ENCODE measurements at regions not wholly inside any gene's neighbourhood (a gene's known extent, or its start where the extent isn't known, plus 50 kb on each side); places are given as distances from the start of the nearest gene placed in this dataset.

DNA sequence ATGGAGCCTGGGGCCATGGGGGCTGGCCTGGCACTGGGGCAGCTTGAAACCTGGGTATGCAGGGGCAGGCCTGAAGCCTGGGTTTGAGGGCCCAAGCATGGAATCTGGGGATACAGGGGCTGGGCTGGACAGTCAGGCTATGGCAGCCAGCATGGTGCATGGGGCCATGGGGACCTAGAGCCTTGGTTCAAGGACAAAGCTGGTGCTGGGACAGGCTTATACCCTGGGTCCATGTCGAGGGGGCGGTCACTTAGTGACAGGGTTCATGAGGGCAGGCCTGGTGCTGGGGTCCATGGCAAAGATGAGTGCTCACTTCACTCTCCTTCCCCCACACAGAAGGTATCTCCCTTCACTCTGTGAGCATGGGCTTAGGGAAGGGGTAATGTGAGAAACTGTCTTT lies 116.2 kb downstream of the BBS10 start:
- no peak overlapping the region for H3K9ac ChIP-seq (ENCODE audit: low read length)
- H3K4me3 ChIP-seq (ENCODE audit: low read length), result no peak overlapping the region
- no peaks in the 10 kb centered on the region for H3K36me3 ChIP-seq (ENCODE audit: insufficient read depth, low read length)
- H3K9me2 ChIP-seq (ENCODE audit: insufficient read depth, low read length), result no peaks in the 10 kb centered on the region
- H4K20me1 ChIP-seq (ENCODE audit: insufficient read depth), result no peaks in the 10 kb centered on the region
- TF ChIP-seq TAF1 (IDR thresholded peaks at IDR 0.05; ENCODE audit: low read depth) (no peak), EP300 (conservative IDR thresholded peaks at IDR 0.05; ENCODE audit: poor library complexity, severe bottlenecking) (no peak), SMC3 (conservative IDR thresholded peaks at IDR 0.05; ENCODE audit: poor library complexity) (no peak), EZH2 (IDR thresholded peaks at IDR 0.05; ENCODE audit: borderline replicate concordance, insufficient read depth, low read length, poor library complexity, severe bottlenecking) (no peak)
- TF ChIP-seq, protein P1, sequence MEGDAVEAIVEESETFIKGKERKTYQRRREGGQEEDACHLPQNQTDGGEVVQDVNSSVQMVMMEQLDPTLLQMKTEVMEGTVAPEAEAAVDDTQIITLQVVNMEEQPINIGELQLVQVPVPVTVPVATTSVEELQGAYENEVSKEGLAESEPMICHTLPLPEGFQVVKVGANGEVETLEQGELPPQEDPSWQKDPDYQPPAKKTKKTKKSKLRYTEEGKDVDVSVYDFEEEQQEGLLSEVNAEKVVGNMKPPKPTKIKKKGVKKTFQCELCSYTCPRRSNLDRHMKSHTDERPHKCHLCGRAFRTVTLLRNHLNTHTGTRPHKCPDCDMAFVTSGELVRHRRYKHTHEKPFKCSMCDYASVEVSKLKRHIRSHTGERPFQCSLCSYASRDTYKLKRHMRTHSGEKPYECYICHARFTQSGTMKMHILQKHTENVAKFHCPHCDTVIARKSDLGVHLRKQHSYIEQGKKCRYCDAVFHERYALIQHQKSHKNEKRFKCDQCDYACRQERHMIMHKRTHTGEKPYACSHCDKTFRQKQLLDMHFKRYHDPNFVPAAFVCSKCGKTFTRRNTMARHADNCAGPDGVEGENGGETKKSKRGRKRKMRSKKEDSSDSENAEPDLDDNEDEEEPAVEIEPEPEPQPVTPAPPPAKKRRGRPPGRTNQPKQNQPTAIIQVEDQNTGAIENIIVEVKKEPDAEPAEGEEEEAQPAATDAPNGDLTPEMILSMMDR (IDR thresholded peaks at IDR 0.05; ENCODE audit: poor library complexity, severe bottlenecking), result no peak
- H3K27me3 ChIP-seq (ENCODE audit: insufficient read depth, low read depth, low read length), result no peaks in the 10 kb centered on the region
- no peak overlapping the region for H2AFZ ChIP-seq (ENCODE audit: low read depth, low read length)
- no peaks in the 10 kb centered on the region for H3K79me2 ChIP-seq (replicated peaks; ENCODE audit: insufficient read depth, low read length)
- H3F3A ChIP-seq (ENCODE audit: insufficient read depth, low read length, poor library complexity, severe bottlenecking), result no peaks in the 10 kb centered on the region
- no peak overlapping the region for H3K27ac ChIP-seq (ENCODE audit: low read length)
- no peak overlapping the region for H3K4me2 ChIP-seq (ENCODE audit: low read length)
- no peaks in the 10 kb centered on the region for H3K9me3 ChIP-seq (ENCODE audit: low read length)

DNA sequence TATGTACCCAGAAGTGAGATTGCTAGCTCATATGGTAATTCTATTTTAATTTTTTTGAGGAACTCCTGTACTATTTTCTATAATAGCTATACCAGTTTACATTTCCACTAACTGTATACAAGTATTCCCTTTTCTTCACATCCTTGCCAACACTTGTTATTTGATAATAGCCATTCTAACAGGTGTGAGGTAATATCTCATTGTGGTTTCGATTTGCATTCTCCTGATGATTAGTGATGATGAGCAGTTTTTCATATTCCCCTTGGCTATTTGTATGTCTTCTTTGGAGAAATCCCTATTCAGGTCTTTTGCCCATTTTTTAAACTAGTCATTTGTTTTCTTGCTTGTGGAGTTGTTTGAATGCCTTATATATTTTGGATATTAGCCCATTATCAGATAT lies 121.3 kb downstream of the BBS10 start:
- Histone ChIP-seq H3K9me2 (ENCODE audit: insufficient read depth, low read length) (no peaks in the 10 kb centered on the region), H3K36me3 (ENCODE audit: insufficient read depth, low read length) (no peaks in the 10 kb centered on the region), H3K9me3 (ENCODE audit: low read length) (no peaks in the 10 kb centered on the region), H3K4me3 (ENCODE audit: low read length) (no peak overlapping the region), H3K27ac (ENCODE audit: low read length) (no peak overlapping the region), H3K4me2 (ENCODE audit: low read length) (no peak overlapping the region), H4K20me1 (ENCODE audit: insufficient read depth) (no peaks in the 10 kb centered on the region), H3K79me2 (replicated peaks; ENCODE audit: insufficient read depth, low read length) (no peaks in the 10 kb centered on the region), H3K9ac (ENCODE audit: low read length) (no peak overlapping the region), H3K27me3 (ENCODE audit: insufficient read depth, low read depth, low read length) (no peaks in the 10 kb centered on the region), H2AFZ (ENCODE audit: low read depth, low read length) (no peak overlapping the region), H3F3A (ENCODE audit: insufficient read depth, low read length, poor library complexity, severe bottlenecking) (no peaks in the 10 kb centered on the region)
- TF ChIP-seq RAD21 (conservative IDR thresholded peaks at IDR 0.05) (no peak), TAF1 (IDR thresholded peaks at IDR 0.05; ENCODE audit: low read depth) (no peak), MXI1 (conservative IDR thresholded peaks at IDR 0.05; ENCODE audit: poor library complexity, severe bottlenecking) (no peak)
- TF ChIP-seq, protein P2, sequence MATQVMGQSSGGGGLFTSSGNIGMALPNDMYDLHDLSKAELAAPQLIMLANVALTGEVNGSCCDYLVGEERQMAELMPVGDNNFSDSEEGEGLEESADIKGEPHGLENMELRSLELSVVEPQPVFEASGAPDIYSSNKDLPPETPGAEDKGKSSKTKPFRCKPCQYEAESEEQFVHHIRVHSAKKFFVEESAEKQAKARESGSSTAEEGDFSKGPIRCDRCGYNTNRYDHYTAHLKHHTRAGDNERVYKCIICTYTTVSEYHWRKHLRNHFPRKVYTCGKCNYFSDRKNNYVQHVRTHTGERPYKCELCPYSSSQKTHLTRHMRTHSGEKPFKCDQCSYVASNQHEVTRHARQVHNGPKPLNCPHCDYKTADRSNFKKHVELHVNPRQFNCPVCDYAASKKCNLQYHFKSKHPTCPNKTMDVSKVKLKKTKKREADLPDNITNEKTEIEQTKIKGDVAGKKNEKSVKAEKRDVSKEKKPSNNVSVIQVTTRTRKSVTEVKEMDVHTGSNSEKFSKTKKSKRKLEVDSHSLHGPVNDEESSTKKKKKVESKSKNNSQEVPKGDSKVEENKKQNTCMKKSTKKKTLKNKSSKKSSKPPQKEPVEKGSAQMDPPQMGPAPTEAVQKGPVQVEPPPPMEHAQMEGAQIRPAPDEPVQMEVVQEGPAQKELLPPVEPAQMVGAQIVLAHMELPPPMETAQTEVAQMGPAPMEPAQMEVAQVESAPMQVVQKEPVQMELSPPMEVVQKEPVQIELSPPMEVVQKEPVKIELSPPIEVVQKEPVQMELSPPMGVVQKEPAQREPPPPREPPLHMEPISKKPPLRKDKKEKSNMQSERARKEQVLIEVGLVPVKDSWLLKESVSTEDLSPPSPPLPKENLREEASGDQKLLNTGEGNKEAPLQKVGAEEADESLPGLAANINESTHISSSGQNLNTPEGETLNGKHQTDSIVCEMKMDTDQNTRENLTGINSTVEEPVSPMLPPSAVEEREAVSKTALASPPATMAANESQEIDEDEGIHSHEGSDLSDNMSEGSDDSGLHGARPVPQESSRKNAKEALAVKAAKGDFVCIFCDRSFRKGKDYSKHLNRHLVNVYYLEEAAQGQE (IDR thresholded peaks at IDR 0.05; ENCODE audit: borderline replicate concordance), result no peak

DNA sequence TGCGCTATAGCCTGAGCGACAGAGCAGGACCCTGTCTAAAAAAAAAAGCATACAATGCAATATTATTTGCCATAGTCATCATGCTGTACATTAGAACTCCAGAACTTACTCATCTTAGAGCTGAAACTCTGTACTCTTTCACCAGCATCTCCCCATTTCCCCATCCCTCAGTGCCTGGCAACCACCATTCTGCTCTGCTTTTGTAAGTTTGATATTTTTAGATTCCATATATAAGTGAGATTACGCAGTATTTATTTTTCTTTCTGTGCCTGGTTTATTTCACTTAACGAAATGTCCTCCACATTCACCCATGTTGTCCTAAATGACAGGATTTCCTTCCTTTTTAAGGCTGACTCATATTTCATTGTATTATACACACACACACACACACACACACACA lies 121.8 kb downstream of the BBS10 start:
- Histone ChIP-seq H3K27ac (ENCODE audit: low read length) (no peak overlapping the region), H3F3A (ENCODE audit: insufficient read depth, low read length, poor library complexity, severe bottlenecking) (no peaks in the 10 kb centered on the region), H3K9ac (ENCODE audit: low read length) (no peak overlapping the region), H3K79me2 (replicated peaks; ENCODE audit: insufficient read depth, low read length) (no peaks in the 10 kb centered on the region), H2AFZ (ENCODE audit: low read depth, low read length) (no peak overlapping the region), H3K4me3 (ENCODE audit: low read length) (no peak overlapping the region), H3K27me3 (ENCODE audit: insufficient read depth, low read depth, low read length) (no peaks in the 10 kb centered on the region), H3K36me3 (ENCODE audit: insufficient read depth, low read length) (no peaks in the 10 kb centered on the region), H3K9me3 (ENCODE audit: low read length) (no peaks in the 10 kb centered on the region), H4K20me1 (ENCODE audit: insufficient read depth) (no peaks in the 10 kb centered on the region), H3K4me2 (ENCODE audit: low read length) (no peak overlapping the region), H3K9me2 (ENCODE audit: insufficient read depth, low read length) (no peaks in the 10 kb centered on the region)
- TF ChIP-seq MXI1 (conservative IDR thresholded peaks at IDR 0.05; ENCODE audit: poor library complexity, severe bottlenecking) (no peak), RAD21 (conservative IDR thresholded peaks at IDR 0.05) (no peak), EZH2 (IDR thresholded peaks at IDR 0.05; ENCODE audit: borderline replicate concordance, insufficient read depth, low read length, poor library complexity, severe bottlenecking) (no peak), TAF1 (IDR thresholded peaks at IDR 0.05; ENCODE audit: low read depth) (no peak), SMC3 (conservative IDR thresholded peaks at IDR 0.05; ENCODE audit: poor library complexity) (no peak), EP300 (conservative IDR thresholded peaks at IDR 0.05; ENCODE audit: poor library complexity, severe bottlenecking) (no peak), POLR2AphosphoS5 (IDR thresholded peaks at IDR 0.05) (no peak)
- TF ChIP-seq, protein P2 (IDR thresholded peaks at IDR 0.05; ENCODE audit: borderline replicate concordance), result no peak
- TF ChIP-seq, protein P1 (IDR thresholded peaks at IDR 0.05; ENCODE audit: poor library complexity, severe bottlenecking), result no peak

Data from neural cell (in vitro differentiated cells).